22Rv1 (cell line): ENCODE measurements at regions not wholly inside any gene's neighbourhood (a gene's known extent, or its start where the extent isn't known, plus 50 kb on each side); places are given as distances from the start of the nearest gene placed in this dataset.

ENCODE experiments used
- ZFX ChIP-seq: fragments of 450-650 bp; IDR thresholded peaks from 2 replicates; pipeline ENCODE4 v1.6.1; 2017; ENCODE audit warnings: antibody characterized with exemption, borderline replicate concordance
- TF ChIP-seq, protein P1 (sequence below): fragments of 450-650 bp; IDR thresholded peaks from 2 replicates; pipeline ENCODE4 v1.5.1; 2017; ENCODE audit warnings: mild to moderate bottlenecking

DNA sequence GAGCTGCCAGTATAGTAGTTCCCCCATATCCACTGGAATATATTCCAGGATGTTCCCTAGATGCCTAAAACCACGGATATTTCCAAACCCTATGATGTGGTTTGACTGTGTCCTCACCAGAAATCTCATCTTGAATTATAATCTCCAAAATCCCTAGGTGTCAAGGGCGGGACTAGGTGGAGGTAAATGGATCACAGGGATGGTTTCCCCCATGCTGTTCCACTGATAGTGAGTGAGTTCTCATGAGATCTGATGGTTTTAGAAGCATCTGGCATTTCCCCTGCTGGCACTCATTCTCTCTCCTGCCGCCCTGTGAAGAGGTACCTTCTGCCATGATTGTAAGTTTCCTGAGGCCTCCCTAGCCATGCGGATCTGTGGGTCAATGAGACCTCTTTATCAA, 168.6 kb downstream of the MAF start:
- TF ChIP-seq, protein P1, sequence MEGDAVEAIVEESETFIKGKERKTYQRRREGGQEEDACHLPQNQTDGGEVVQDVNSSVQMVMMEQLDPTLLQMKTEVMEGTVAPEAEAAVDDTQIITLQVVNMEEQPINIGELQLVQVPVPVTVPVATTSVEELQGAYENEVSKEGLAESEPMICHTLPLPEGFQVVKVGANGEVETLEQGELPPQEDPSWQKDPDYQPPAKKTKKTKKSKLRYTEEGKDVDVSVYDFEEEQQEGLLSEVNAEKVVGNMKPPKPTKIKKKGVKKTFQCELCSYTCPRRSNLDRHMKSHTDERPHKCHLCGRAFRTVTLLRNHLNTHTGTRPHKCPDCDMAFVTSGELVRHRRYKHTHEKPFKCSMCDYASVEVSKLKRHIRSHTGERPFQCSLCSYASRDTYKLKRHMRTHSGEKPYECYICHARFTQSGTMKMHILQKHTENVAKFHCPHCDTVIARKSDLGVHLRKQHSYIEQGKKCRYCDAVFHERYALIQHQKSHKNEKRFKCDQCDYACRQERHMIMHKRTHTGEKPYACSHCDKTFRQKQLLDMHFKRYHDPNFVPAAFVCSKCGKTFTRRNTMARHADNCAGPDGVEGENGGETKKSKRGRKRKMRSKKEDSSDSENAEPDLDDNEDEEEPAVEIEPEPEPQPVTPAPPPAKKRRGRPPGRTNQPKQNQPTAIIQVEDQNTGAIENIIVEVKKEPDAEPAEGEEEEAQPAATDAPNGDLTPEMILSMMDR, result no peak
- TF ChIP-seq ZFX, result no peak
